ENCODE measurements at regions not wholly inside any gene's neighbourhood (a gene's known extent, or its start where the extent isn't known, plus 50 kb on each side); places are given as distances from the start of the nearest gene placed in this dataset.
A peak's percentile ranks its signal among the peaks of the same experiment; 100 is the strongest.

DNA sequence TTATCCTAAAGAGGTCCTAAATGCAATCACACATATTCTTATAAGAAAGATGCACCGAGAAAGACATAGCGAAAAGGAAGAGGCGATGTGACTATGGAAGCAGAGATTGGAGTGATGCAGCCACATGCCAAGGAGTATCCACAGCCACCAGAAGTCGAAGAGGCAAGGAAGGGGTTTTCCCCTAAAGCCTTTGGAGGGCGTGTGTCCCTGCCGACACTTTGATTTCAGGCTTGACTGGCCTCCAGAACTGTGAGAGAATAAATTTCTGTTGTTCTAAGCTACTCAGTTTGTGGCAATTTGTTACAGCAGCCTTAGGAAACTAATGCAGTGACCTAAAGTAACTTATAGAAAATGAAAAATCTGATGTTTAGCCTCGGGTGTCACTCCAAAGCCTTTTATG is 179.5 kb upstream of the CITED2 start:
- Histone ChIP-seq H3K27me3 (no peaks in the 10 kb centered on the region), H3K36me3 (no peaks in the 10 kb centered on the region), H3K9me3 (no peaks in the 10 kb centered on the region), H3K4me1 (peaks cover 0 to 8% of the 10 kb centered on the region in 2 donors), H3K4me3 (no peak overlapping the region), H3K27ac (no peak overlapping the region)
- in situ Hi-C loops (cut with MboI; ENCODE audit: low sequenced_read_pairs in 4 of 4): no loop called here
- intact Hi-C loops (cut with DNase I; ENCODE audit: low total_unique reads): no loop called here
- DNase-seq (no peak), ATAC-seq (no peak)
- TF ChIP-seq, protein P1, sequence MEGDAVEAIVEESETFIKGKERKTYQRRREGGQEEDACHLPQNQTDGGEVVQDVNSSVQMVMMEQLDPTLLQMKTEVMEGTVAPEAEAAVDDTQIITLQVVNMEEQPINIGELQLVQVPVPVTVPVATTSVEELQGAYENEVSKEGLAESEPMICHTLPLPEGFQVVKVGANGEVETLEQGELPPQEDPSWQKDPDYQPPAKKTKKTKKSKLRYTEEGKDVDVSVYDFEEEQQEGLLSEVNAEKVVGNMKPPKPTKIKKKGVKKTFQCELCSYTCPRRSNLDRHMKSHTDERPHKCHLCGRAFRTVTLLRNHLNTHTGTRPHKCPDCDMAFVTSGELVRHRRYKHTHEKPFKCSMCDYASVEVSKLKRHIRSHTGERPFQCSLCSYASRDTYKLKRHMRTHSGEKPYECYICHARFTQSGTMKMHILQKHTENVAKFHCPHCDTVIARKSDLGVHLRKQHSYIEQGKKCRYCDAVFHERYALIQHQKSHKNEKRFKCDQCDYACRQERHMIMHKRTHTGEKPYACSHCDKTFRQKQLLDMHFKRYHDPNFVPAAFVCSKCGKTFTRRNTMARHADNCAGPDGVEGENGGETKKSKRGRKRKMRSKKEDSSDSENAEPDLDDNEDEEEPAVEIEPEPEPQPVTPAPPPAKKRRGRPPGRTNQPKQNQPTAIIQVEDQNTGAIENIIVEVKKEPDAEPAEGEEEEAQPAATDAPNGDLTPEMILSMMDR (IDR thresholded peaks at IDR 0.05 in 4 of 5, conservative IDR thresholded peaks at IDR 0.05 in 1 of 5): no peak
- no peak for TF ChIP-seq POLR2A (IDR thresholded peaks at IDR 0.05)

- H3K36me3 ChIP-seq: no peaks in the 10 kb centered on the region
- TF ChIP-seq, protein P1 (IDR thresholded peaks at IDR 0.05 in 4 of 5, conservative IDR thresholded peaks at IDR 0.05 in 1 of 5): no peak
- TF ChIP-seq POLR2A (IDR thresholded peaks at IDR 0.05): no peak
- DNase-seq (no peak), ATAC-seq (no peak)
- peaks cover 3 to 17% of the 10 kb centered on the region in 2 donors for H3K4me1 ChIP-seq
- no peaks in the 10 kb centered on the region for H3K9me3 ChIP-seq
- H3K4me3 ChIP-seq: no peak overlapping the region
- intact Hi-C loops (cut with DNase I; ENCODE audit: low total_unique reads) (no loop called here), in situ Hi-C loops (cut with MboI; ENCODE audit: low sequenced_read_pairs in 4 of 4) (no loop called here)
- H3K27ac ChIP-seq: no peak overlapping the region
- H3K27me3 ChIP-seq: no peaks in the 10 kb centered on the region
Observed at GRCh38 chr6:139551376-139551775, 176.9 kb upstream of the CITED2 start.

DNA sequence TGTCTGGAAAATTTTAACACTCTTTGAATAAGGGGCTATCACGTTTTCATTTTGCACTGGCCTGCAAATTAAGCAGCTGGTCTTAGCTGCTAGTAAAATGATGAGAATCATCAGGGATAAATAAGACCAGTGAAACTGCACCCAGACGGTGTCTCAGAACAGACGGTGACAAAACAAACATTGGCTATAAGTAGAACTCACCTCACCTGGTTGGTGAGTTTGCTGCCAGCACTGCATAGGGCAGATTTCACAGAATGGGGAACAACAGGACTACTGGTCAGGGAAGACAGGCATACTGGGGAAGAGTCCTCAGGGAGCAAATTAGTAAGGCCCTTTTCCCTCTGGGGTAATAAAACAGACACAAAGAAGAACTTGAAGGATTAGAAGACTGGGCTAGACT is 175.9 kb upstream of the CITED2 start:
- in situ Hi-C loops (cut with MboI; ENCODE audit: low sequenced_read_pairs in 4 of 4) (no loop called here), intact Hi-C loops (cut with DNase I; ENCODE audit: low total_unique reads) (no loop called here)
- Histone ChIP-seq H3K4me3 (no peak overlapping the region), H3K4me1 (peaks cover 3 to 17% of the 10 kb centered on the region in 2 donors), H3K36me3 (no peaks in the 10 kb centered on the region), H3K9me3 (no peaks in the 10 kb centered on the region), H3K27ac (no peak overlapping the region), H3K27me3 (no peaks in the 10 kb centered on the region)
- DNase-seq (no peak), ATAC-seq (peak; percentile 32 to 52)
- TF ChIP-seq, protein P1 (IDR thresholded peaks at IDR 0.05 in 4 of 5, conservative IDR thresholded peaks at IDR 0.05 in 1 of 5): no peak
- TF ChIP-seq POLR2A (IDR thresholded peaks at IDR 0.05): no peak

DNA sequence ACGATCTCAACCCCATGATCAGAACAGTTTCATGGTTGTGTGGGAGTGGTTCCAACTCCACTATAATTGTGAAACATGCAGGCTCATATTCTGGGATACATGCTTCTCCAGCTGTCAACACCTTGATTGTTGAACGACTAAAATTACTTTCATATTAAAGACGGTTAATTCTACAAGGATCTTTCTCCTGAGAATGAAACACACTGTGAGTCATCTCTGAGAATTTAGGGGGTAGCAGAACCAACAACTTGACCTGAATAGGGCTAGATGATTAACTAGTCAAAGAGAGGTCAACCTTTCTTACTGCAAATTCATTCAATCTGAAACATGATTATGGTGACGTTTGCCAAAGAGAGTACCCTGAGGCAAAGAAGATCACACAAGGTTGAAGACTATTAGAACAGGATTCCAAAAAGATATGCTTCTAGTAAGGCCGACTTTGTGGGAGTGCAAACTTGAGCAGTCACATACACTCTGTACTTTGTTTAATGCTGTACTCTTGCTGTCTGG is 175.2 kb upstream of the CITED2 start:
- in situ Hi-C loops (cut with MboI; ENCODE audit: low sequenced_read_pairs in 4 of 4) (no loop called here), intact Hi-C loops (cut with DNase I; ENCODE audit: low total_unique reads) (no loop called here)
- Histone ChIP-seq H3K27me3 (no peaks in the 10 kb centered on the region), H3K27ac (peak overlapping the region in 3 of 4 donors; percentile 26 to 47 (median 27)), H3K4me1 (peaks cover 3 to 17% of the 10 kb centered on the region in 2 donors), H3K4me3 (no peak overlapping the region), H3K36me3 (no peaks in the 10 kb centered on the region), H3K9me3 (no peaks in the 10 kb centered on the region)
- DNase-seq (peak; percentile 17 to 27), ATAC-seq (peak; percentile 86 to 92)
- TF ChIP-seq POLR2A (IDR thresholded peaks at IDR 0.05): no peak
- TF ChIP-seq, protein P1 (IDR thresholded peaks at IDR 0.05 in 4 of 5, conservative IDR thresholded peaks at IDR 0.05 in 1 of 5): no peak

- TF ChIP-seq POLR2A (IDR thresholded peaks at IDR 0.05): no peak
- TF ChIP-seq, protein P1 (IDR thresholded peaks at IDR 0.05 in 4 of 5, conservative IDR thresholded peaks at IDR 0.05 in 1 of 5): no peak
- in situ Hi-C loops (cut with MboI; ENCODE audit: low sequenced_read_pairs in 4 of 4) (no loop called here), intact Hi-C loops (cut with DNase I; ENCODE audit: low total_unique reads) (no loop called here)
- Histone ChIP-seq H3K4me1 (peaks cover 3 to 17% of the 10 kb centered on the region in 2 donors), H3K27ac (peak overlapping the region; percentile 3 to 52 (median 24)), H3K27me3 (no peaks in the 10 kb centered on the region), H3K9me3 (no peaks in the 10 kb centered on the region), H3K4me3 (no peak overlapping the region), H3K36me3 (no peaks in the 10 kb centered on the region)
- DNase-seq (no peak), ATAC-seq (no peak)
Observed at GRCh38 chr6:139547804-139548203, 173.4 kb upstream of the CITED2 start.
